PC-9 (cell line): ENCODE measurements at regions not wholly inside any gene's neighbourhood (a gene's known extent, or its start where the extent isn't known, plus 50 kb on each side); places are given as distances from the start of the nearest gene placed in this dataset.

Experiments used
- CTCF ChIP-seq: fragments of 200-600 bp; sonication (generic); conservative IDR thresholded peaks from 2 replicates; pipeline ENCODE4 v1.6.1; 2017; ENCODE audit warnings: mixed run types, antibody characterized with exemption, mild to moderate bottlenecking, moderate library complexity
- EZH2 ChIP-seq: fragments of 200-600 bp; sonication (generic); IDR thresholded peaks from 2 replicates; pipeline ENCODE4 v1.8.0; 2017; ENCODE audit warnings: antibody characterized with exemption, low read depth

- TF ChIP-seq CTCF (no peak), EZH2 (no peak)
Observed at GRCh38 chr4:20367446-20367845, 115.7 kb downstream of the SLIT2 start.
